Activated T-helper 1 cell treated with anti-CD3 and anti-CD28 coated beads, Interleukin-12 subunit alpha, Interleukin-12 subunit beta, Interleukin-2, Interleukin-4 antibody, amounts not matched to agents 30 ng/mL and 10 ng/mL and 1 ng/mL, durations not matched to agents 14 hours and 24 hours and 36 hours (primary cell): ENCODE measurements at regions not wholly inside any gene's neighbourhood (a gene's known extent, or its start where the extent isn't known, plus 50 kb on each side); places are given as distances from the start of the nearest gene placed in this dataset.

Source experiments
- DNase-seq: peaks from one replicate; pipeline ENCODE4 v3.0.0; 2021; ENCODE audit warnings: low spot score
- H3K27ac Mint-ChIP-seq: one replicate; pipeline ENCODE4 v1.8.0; 2021; ENCODE audit warnings: mild to moderate bottlenecking, mixed read lengths
- H3K27me3 Mint-ChIP-seq: one replicate; pipeline ENCODE4 v1.8.0; 2022; ENCODE audit warnings: mild to moderate bottlenecking, moderate library complexity, mixed read lengths; ENCODE audit not compliant: insufficient read depth
- H3K36me3 Mint-ChIP-seq: one replicate; pipeline ENCODE4 v1.8.0; 2021; ENCODE audit warnings: low read depth, mixed read lengths
- H3K4me1 Mint-ChIP-seq: one replicate; pipeline ENCODE4 v1.8.0; 2021; ENCODE audit warnings: low read depth, mixed read lengths
- H3K4me3 Mint-ChIP-seq: one replicate; pipeline ENCODE4 v1.8.0; 2021; ENCODE audit warnings: mild to moderate bottlenecking, moderate library complexity, mixed read lengths
- H3K9me3 Mint-ChIP-seq: one replicate; pipeline ENCODE4 v1.8.0; 2021; ENCODE audit warnings: mixed read lengths
- intact Hi-C: fragments of 100-400 bp; cut with micrococcal nuclease; formaldehyde crosslinking; loops from one replicate; pipeline ENCODE4 v1.15.1; 2024

DNA sequence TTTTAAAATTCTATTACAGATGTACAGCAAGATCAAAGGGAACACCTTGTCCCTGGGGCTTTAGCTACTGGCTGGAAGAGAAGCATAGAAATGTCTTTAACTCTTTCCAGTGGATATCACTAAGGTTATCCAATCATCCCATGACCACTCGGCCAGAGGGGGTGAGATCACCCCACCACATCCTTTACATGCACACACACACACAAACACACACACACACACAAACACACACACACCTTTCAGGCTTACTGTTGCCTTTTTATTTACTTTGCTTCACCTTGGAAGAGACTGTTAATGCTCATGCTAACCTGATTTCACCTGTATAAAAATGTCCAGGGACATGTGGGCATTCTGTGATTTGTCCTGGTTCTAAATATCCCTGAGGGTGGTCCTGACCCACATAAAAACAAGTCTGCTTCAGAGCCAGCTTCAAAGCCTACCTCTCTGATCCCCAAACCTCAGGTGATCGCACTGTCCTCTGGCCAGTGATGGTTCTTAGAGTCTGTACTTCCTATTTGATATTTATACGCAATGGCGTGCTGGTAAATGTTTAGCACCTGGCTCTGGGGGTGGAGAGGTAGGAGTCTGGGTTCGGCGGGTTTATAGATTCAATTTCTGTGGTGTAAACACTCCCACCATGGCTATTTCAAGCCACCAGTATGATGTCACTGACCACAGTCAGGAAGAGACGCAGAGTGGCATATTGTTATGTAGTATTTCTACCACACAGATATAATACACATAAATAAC, 166.1 kb upstream of the EEA1 start:
- H3K9me3 Mint-ChIP-seq, result peaks cover 2% of the 10 kb centered on the region
- H3K36me3 Mint-ChIP-seq, result no peaks in the 10 kb centered on the region
- H3K27ac Mint-ChIP-seq, result no peak overlapping the region
- peaks cover 20% of the 10 kb centered on the region for H3K4me1 Mint-ChIP-seq
- no peaks in the 10 kb centered on the region for H3K27me3 Mint-ChIP-seq
- intact Hi-C loops, result loop anchor here (5.0 kb wide), 3 partner anchors 72 to 1007 kb away; no protein-coding TSS in a partner anchor
- H3K4me3 Mint-ChIP-seq, result no peak overlapping the region
- DNase-seq, result no peak

GRCh38 chr12:93097417-93097816, 168.3 kb upstream of the EEA1 start:
- Mint-ChIP-seq H3K27me3 (no peaks in the 10 kb centered on the region), H3K27ac (no peak overlapping the region), H3K9me3 (no peaks in the 10 kb centered on the region), H3K36me3 (no peaks in the 10 kb centered on the region), H3K4me3 (no peak overlapping the region), H3K4me1 (peaks cover 6% of the 10 kb centered on the region)
- intact Hi-C loops, result loop anchor here (5.0 kb wide), 3 partner anchors 70 to 1005 kb away; no protein-coding TSS in a partner anchor
- no peak for DNase-seq

- peak; percentile 56 for DNase-seq
- no peak overlapping the region for H3K4me3 Mint-ChIP-seq
- peaks cover 6% of the 10 kb centered on the region for H3K4me1 Mint-ChIP-seq
- H3K27me3 Mint-ChIP-seq, result no peaks in the 10 kb centered on the region
- H3K9me3 Mint-ChIP-seq, result no peaks in the 10 kb centered on the region
- H3K27ac Mint-ChIP-seq, result no peak overlapping the region
- H3K36me3 Mint-ChIP-seq, result no peaks in the 10 kb centered on the region
- intact Hi-C loops, result loop anchor here (1.0 to 5.0 kb wide), 6 partner anchors 69 to 1004 kb away; partner anchors contain the start of gene NUDT4
Observed at GRCh38 chr12:93098077-93098476, 169.0 kb upstream of the EEA1 start.

- Mint-ChIP-seq H3K9me3 (no peaks in the 10 kb centered on the region), H3K36me3 (no peaks in the 10 kb centered on the region), H3K4me1 (peaks cover 6% of the 10 kb centered on the region), H3K4me3 (no peak overlapping the region), H3K27ac (no peak overlapping the region), H3K27me3 (no peaks in the 10 kb centered on the region)
- no peak for DNase-seq
- intact Hi-C loops, result loop anchor here (2.0 to 5.0 kb wide), 4 partner anchors 68 to 1003 kb away; no protein-coding TSS in a partner anchor
Observed at GRCh38 chr12:93099792-93100191, 170.7 kb upstream of the EEA1 start.

GRCh38 chr12:93100610-93101009, 171.5 kb upstream of the EEA1 start:
- no peaks in the 10 kb centered on the region for H3K9me3 Mint-ChIP-seq
- no peak overlapping the region for H3K4me3 Mint-ChIP-seq
- intact Hi-C loops, result no loop called here
- H3K27ac Mint-ChIP-seq, result no peak overlapping the region
- peaks cover 6% of the 10 kb centered on the region for H3K4me1 Mint-ChIP-seq
- no peaks in the 10 kb centered on the region for H3K27me3 Mint-ChIP-seq
- no peak for DNase-seq
- H3K36me3 Mint-ChIP-seq, result no peaks in the 10 kb centered on the region

DNA sequence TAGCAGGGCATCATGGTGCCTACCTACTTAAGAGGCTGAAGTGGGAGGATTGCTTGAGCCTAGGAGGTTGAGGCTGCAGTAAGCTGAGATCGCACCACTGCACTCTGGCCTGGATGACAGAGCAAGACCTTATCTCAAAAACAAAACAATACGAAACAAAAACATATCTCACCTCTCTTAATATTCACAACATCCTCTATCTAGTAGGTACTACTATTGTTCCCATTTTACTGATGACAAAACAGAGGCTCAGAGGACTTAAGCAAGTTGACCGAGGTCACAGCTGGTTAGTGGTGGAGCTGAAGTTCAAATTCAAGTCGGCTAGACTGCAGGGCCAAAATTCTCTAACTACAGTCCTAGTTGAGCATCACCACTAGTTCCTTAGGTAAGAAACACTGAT, 172.3 kb upstream of the EEA1 start:
- Mint-ChIP-seq H3K27me3 (no peaks in the 10 kb centered on the region), H3K27ac (no peak overlapping the region), H3K4me1 (peaks cover 6% of the 10 kb centered on the region), H3K4me3 (no peak overlapping the region), H3K9me3 (no peaks in the 10 kb centered on the region), H3K36me3 (no peaks in the 10 kb centered on the region)
- DNase-seq, result no peak
- intact Hi-C loops, result no loop called here

DNA sequence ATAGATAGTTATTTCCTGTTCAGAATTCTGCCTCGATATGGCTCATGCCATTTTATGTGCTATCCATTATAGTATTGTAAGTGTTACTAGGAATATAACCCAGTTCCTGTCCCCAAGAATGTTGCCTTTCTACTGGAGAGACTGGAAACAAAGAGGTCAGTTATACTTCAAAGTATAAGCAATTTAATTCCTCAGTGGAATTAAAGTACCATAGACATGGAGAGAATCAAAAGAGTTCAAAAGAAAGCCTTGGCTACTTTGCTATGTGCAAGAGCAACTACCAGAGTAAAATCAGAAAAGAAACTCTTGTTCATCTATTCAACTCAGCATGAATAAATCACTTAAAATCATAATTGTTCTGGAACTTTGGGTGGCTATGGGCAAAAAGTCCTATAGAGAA, 173.2 kb upstream of the EEA1 start:
- Mint-ChIP-seq H3K4me1 (peaks cover 6% of the 10 kb centered on the region), H3K27ac (no peak overlapping the region), H3K27me3 (no peaks in the 10 kb centered on the region), H3K4me3 (no peak overlapping the region), H3K36me3 (no peaks in the 10 kb centered on the region), H3K9me3 (no peaks in the 10 kb centered on the region)
- DNase-seq, result no peak
- intact Hi-C loops, result no loop called here

GRCh38 chr12:93102744-93103143, 173.6 kb upstream of the EEA1 start:
- intact Hi-C loops, result no loop called here
- no peaks in the 10 kb centered on the region for H3K27me3 Mint-ChIP-seq

DNA sequence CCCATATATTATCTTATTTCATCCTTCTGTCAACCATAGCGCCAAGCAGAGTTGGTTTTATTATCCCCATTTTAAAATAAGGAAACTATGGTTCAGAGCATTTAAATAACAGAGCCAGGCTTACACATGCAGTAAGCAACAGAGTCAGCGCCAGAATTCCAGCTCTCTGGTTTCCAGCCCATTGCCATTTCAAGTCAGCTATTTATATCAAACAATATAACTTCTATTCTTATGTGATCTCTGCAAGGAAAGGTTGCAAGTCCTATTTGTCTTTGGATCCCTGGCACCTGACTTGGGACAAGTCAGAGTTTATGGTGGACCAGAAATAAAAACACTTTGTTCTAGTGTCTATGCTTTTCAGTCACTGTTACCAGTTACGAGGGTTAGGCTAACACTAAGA, 174.1 kb upstream of the EEA1 start:
- Mint-ChIP-seq H3K9me3 (no peaks in the 10 kb centered on the region), H3K4me3 (no peak overlapping the region), H3K27ac (no peak overlapping the region), H3K4me1 (peaks cover 4% of the 10 kb centered on the region), H3K27me3 (no peaks in the 10 kb centered on the region), H3K36me3 (no peaks in the 10 kb centered on the region)
- intact Hi-C loops, result no loop called here
- no peak for DNase-seq

More at GRCh38 chr12:93102744-93103143, 173.6 kb upstream of the EEA1 start:
- no peak for DNase-seq
- peaks cover 6% of the 10 kb centered on the region for H3K4me1 Mint-ChIP-seq
- H3K27ac Mint-ChIP-seq, result no peak overlapping the region
- H3K36me3 Mint-ChIP-seq, result no peaks in the 10 kb centered on the region
- no peaks in the 10 kb centered on the region for H3K9me3 Mint-ChIP-seq
- H3K4me3 Mint-ChIP-seq, result no peak overlapping the region

DNA sequence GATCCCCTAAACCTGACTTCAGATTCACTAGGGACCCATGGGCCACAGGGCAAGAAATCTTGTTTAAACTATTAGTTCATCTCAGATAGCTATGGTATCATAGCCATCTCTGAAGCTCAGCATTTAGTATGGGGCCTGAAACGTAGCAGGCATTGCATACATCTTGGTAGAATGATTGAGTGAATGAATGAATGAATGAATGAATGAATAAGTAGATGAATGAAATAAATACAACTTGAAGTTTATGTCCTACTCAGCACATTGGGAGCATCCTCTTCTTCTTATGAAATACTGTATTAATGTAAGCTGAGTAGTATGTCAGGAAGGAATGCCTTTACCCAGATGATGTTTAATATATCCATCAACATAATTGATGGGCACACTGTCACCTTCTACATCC, 175.4 kb upstream of the EEA1 start:
- no peak overlapping the region for H3K4me3 Mint-ChIP-seq
- intact Hi-C loops, result no loop called here
- no peaks in the 10 kb centered on the region for H3K36me3 Mint-ChIP-seq
- no peaks in the 10 kb centered on the region for H3K27me3 Mint-ChIP-seq
- H3K4me1 Mint-ChIP-seq, result no peaks in the 10 kb centered on the region
- H3K9me3 Mint-ChIP-seq, result no peaks in the 10 kb centered on the region
- no peak overlapping the region for H3K27ac Mint-ChIP-seq
- no peak for DNase-seq

DNA sequence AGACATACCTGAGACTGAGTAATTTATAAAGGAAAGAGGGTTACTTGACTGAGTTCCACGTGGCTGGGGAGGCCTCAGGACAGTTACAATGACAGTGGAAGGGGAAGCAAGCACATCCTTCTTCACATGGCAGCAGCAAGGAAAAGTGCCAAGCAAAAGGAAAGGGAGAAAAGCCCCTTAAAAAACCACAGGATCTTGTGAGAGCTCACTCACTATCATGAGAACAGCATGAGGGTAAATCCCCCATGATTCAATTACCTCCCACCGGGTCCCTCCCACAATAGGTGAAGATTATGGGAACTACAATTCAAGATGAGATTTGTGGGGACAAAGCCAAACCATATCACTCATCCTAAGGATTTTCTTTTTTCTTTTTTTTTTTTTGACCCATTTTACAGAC, 177.8 kb upstream of the EEA1 start:
- H3K27me3 Mint-ChIP-seq, result no peaks in the 10 kb centered on the region
- H3K27ac Mint-ChIP-seq, result no peak overlapping the region
- no peaks in the 10 kb centered on the region for H3K4me1 Mint-ChIP-seq
- no peak overlapping the region for H3K4me3 Mint-ChIP-seq
- no peak for DNase-seq
- intact Hi-C loops, result no loop called here
- no peaks in the 10 kb centered on the region for H3K36me3 Mint-ChIP-seq
- H3K9me3 Mint-ChIP-seq, result no peaks in the 10 kb centered on the region

- intact Hi-C loops, result no loop called here
- no peaks in the 10 kb centered on the region for H3K27me3 Mint-ChIP-seq
- no peaks in the 10 kb centered on the region for H3K4me1 Mint-ChIP-seq
- no peak overlapping the region for H3K4me3 Mint-ChIP-seq
- H3K27ac Mint-ChIP-seq, result no peak overlapping the region
- no peaks in the 10 kb centered on the region for H3K36me3 Mint-ChIP-seq
- H3K9me3 Mint-ChIP-seq, result peaks cover 2% of the 10 kb centered on the region
- DNase-seq, result no peak
Observed at GRCh38 chr12:93107514-93108312, 178.6 kb upstream of the EEA1 start.

DNA sequence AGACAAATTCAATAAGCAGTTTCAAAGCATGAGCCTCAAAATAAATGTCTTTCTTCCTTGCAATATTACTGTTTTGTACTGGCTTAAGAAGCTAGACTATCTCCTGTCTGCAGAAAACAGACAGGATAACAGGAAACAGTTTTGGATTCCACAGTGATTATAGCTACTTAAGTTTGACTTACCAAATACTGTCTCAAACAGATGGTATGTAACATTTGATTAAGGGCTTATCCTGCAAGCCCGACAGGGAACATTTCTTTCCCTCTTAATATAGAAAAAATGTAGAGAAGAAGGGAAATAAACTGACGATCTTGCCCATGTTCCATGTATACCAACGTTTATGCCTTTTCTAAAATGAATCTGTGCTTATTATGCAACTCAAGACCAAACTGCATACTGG, 179.9 kb upstream of the EEA1 start:
- H3K36me3 Mint-ChIP-seq, result no peaks in the 10 kb centered on the region
- intact Hi-C loops, result no loop called here
- no peaks in the 10 kb centered on the region for H3K27me3 Mint-ChIP-seq
- no peaks in the 10 kb centered on the region for H3K4me1 Mint-ChIP-seq
- H3K4me3 Mint-ChIP-seq, result no peak overlapping the region
- no peak for DNase-seq
- H3K27ac Mint-ChIP-seq, result no peak overlapping the region
- H3K9me3 Mint-ChIP-seq, result peaks cover 4% of the 10 kb centered on the region
